ENCODE measurements at regions not wholly inside any gene's neighbourhood (a gene's known extent, or its start where the extent isn't known, plus 50 kb on each side); places are given as distances from the start of the nearest gene placed in this dataset.

- DNase-seq, result no peak
These were observed 52.0 kb upstream of the TANC2 start for GRCh38 chr17:62913991-62914570.

DNA sequence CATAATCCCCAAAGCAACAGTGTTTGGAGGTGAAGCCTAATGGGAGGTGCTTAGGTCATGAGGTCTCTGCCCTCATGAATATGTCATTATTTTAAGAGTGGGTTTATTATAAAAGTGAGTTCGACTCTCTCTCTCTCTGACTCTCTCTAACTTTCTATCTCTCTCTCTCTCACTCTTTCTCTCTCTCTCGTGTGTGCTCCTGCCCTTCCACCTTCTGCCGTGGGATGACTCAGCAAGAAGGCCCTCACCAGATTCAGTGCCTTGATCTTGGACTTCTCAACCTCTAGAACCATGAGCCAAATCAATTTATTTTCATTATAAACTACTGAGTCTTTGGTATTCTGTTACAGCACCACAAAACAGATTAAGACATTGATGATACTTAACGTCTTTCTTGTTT, 53.7 kb upstream of the TANC2 start:
- DNase-seq, result no peak

DNA sequence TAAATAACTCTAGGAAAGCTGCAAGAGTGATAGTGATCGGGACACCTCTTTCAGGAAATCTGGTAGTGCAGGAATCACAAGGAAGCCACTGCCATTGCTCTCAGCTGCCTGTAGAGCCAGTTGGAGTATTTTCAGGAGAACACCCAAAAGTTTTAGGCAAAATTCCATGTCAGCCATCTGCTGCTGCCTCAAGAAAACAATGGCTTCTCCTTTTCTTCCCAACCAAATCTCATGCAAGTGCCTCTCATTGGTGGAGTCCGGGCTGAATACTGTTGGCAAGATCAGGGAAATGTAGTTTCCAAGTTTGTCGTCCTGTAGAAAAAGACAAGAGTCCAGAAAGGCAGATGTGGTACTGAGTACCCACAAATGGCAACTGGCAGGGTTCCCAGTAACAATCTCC, 54.9 kb upstream of the TANC2 start:
- no peak for DNase-seq

DNA sequence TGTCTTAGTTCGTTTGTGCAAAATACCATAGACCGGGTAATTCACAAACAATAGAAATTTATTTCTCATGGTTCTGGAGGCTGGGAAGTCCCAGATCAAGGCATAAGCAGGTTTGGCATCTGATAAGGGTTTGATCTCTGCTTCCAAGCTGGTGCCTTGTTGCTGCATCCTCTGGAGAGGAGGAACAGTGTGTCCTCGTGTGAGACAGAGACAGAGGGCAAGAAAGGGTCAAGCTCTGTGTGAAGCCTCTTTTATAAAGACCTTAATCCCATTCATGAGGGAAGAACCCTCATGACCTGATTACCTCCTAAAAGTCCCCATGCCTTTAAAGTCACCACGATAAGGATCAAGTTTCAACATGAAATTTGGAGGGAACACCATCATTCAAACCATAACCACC, 55.8 kb upstream of the TANC2 start:
- no peak for DNase-seq

DNA sequence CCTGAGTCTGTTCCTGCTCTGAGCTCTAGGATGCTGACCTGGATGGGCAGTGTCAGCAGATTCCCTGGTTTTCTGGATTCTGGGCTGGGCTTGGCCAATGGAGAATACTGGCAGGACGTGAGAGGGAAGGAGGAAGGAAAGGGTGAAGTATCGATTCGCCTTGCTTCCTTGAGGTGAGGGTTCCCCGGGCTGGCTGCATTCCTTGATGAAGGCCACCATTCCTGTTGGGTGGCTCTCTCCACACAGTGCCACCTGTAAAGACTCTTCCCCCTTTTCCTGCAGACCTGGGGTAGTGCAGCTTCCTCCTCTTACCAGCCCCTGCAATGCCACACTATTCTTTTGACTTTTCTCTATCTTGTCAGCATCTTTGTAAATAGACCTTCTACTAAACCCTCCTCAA, 58.1 kb upstream of the TANC2 start:
- DNase-seq, result no peak

- DNase-seq, result no peak
These were observed 59.2 kb upstream of the TANC2 start for GRCh38 chr17:62906881-62907280.

- DNase-seq, result no peak
These were observed 60.8 kb upstream of the TANC2 start for GRCh38 chr17:62905233-62905632.

- no peak for DNase-seq
These were observed 63.4 kb upstream of the TANC2 start for GRCh38 chr17:62902531-62903220.

GRCh38 chr17:62901544-62901943, 64.5 kb upstream of the TANC2 start:
- DNase-seq, result no peak

DNA sequence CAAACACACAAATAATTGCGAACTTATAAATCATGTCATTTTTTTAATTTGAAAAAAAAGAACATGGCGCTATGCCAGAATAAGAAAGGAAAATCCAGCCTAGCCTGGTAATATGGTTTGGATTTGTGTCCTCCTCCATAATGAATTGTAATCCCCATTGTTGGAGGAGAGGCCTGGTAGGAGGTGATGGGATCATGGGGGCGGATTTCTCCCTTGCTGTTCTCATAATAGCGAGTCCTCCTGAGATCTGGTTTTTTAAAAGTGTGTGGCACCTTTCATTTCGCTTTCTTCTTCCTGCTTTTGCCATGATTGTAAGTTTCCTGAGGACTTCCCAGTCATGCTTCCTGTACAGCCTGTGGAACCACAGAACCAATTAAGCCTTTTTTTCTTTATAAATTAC, 65.9 kb upstream of the TANC2 start:
- no peak for DNase-seq

- DNase-seq, result no peak
These were observed 66.7 kb upstream of the TANC2 start for GRCh38 chr17:62899361-62899760.

GRCh38 chr17:62898239-62898864, 67.7 kb upstream of the TANC2 start:
- no peak for DNase-seq

- no peak for DNase-seq
These were observed 68.3 kb upstream of the TANC2 start for GRCh38 chr17:62897706-62898105.

GRCh38 chr17:62895320-62896301, 70.4 kb upstream of the TANC2 start:
- peak; percentile 42 to 46 for DNase-seq

DNA sequence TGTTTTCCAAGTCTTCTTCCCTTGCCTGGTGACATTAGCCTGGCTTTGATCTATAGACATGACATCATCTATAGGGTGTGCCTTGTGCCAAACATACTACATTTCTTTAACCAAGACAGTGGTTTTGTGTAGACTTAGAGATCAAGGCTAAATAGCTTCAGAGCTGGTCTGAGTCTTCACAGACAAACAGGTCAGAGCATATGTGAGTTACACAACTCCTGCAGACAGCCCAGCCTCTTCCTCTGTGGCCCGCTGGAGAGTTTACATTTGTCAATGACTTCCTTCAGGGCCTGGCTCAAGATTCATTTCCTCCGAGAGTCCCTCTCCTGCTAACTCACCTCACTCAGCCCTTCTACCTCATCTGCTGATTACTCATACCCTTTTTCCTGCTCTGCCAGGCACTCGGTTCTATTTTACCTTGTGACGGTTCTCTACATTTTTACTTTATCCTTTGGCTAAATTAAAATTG, 73.1 kb upstream of the TANC2 start:
- DNase-seq, result peak; percentile 96 to 99

DNA sequence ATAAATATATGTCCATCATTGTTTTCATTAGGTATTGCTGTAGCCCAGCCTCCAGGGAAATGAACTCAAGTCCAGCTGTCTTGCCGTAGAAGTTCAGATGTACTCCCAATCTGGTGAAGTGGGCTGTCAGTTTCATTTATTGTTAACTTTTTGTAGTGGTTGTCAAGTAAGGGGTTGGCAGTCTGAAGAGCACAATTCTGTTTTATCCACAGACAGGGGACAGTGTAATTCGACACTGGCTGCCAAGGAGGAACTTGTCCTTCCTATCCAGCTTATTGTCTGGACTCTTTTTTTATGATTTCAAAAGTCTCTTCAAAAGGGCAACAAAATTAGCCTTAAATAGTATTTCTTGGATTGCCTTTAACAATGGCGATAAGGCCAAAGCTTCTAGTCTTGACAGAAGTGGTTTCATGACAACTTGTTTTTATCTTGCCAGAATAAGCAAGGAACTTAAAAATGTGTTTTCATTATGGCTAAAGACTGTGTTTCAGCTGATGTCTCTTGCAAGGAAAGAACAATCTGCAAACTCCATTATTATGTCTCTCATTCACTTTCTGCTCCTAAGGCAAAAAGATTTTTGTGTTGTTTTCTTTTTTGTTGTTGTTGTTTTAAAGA, 73.9 kb upstream of the TANC2 start:
- DNase-seq, result peak in 1 of 2 experiments; percentile 17

GRCh38 chr17:62891659-62892058, 74.4 kb upstream of the TANC2 start:
- DNase-seq, result no peak

DNA sequence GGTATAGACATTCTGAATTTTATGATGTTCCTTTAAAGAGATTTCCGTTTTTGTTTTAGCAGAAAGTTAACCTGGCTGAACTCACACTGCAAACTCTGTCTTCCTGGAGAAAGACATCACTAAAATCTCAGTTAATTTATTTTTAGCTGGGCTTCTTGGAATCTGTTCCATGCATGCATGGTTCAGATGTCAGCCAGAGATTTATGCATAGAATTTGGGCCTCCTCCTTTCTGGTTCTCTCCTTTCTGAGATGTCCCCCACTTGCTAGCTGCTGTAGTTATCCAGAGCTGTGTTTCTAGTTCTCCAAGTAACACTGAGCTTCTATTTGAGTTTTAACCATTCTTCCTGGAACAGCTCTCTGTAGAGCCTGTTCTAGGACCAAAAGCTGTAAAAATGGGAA, 77.3 kb upstream of the TANC2 start:
- no peak for DNase-seq

DNA sequence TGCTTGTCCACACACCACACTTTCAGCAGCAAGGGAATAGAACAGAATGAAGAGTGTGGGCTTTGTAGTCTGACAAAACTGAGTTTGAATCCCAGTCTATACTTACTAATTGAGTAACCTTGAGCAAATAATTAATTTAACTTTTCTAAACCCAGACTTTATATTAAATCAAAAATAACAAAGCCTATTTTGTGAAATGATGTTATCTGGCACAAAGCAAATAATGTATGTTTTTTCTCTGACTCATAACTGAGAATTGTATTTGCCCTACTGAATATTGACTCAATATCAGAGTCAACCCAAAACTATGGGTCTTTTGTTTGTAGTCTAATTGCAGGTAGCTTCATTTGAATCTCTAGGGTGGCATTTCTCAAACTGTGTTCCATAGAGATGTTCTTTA, 77.9 kb upstream of the TANC2 start:
- DNase-seq, result no peak

- no peak for DNase-seq
These were observed 78.6 kb upstream of the TANC2 start for GRCh38 chr17:62887437-62887836.

DNA sequence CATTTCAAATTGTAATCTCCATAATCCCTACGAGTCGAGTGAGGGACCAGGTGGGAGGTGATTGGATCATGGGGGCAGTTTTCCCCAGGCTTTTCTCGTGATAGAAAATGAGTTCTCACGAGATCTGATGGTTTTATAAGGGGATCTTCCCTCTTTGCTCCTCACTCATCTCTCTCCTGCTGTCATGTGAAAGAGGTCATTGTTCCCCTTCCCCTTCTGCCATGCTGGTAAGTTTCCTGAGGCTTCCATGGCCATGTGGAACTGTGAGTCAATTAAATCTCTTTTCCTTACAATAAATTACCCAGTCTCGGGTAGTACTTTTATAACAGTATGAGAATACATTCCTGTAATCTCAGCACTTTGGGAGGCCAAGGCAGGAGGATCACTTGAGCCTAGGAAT, 76.7 kb upstream of the MARCHF10 start:
- DNase-seq, result no peak

DNA sequence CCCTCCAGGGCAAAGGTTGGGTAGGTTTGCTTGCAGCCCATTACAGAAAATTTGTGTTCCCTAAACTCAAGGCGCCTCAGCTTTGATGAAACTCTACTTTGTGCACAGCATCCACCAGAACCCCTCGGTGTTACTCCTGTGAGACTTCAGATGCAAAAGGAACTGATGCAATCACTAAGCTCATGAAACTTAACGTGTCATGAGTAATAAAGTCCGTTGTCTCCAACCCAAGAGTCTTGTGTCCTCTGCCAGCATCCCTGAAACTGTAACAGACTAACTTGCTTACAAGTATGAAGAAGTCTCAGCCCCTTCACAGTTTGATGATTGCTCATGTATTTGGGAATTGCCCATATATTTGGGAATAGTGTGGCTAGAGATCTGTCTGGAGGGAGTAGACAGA, 74.8 kb upstream of the MARCHF10 start:
- peak; percentile 87 for DNase-seq

DNA sequence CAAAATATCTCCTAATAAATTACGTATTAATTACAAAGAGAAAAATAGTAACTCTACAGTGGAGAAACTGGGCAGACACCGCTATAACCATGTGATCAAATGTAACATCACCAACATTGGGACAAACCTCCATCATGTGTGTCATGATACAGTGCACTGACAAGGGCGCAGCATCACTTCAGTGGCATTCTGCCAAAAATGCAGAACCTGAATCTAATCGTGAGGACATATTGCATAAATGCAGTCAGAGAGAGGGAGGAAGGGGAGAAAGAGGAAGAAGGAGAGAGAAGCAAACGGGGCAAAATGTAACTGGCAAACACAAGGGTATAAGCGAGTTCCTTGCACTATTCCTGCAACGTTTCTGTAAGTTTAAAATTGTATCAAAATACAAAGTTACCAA, 74.2 kb upstream of the MARCHF10 start:
- peak; percentile 92 to 94 for DNase-seq
